ENCODE measurements at regions not wholly inside any gene's neighbourhood (a gene's known extent, or its start where the extent isn't known, plus 50 kb on each side); places are given as distances from the start of the nearest gene placed in this dataset.
"Not testable (repeated sequence)": the region's sequence is repeated elsewhere in the genome, so short reads cannot be mapped to it uniquely, and the experiment has no call there.

DNA sequence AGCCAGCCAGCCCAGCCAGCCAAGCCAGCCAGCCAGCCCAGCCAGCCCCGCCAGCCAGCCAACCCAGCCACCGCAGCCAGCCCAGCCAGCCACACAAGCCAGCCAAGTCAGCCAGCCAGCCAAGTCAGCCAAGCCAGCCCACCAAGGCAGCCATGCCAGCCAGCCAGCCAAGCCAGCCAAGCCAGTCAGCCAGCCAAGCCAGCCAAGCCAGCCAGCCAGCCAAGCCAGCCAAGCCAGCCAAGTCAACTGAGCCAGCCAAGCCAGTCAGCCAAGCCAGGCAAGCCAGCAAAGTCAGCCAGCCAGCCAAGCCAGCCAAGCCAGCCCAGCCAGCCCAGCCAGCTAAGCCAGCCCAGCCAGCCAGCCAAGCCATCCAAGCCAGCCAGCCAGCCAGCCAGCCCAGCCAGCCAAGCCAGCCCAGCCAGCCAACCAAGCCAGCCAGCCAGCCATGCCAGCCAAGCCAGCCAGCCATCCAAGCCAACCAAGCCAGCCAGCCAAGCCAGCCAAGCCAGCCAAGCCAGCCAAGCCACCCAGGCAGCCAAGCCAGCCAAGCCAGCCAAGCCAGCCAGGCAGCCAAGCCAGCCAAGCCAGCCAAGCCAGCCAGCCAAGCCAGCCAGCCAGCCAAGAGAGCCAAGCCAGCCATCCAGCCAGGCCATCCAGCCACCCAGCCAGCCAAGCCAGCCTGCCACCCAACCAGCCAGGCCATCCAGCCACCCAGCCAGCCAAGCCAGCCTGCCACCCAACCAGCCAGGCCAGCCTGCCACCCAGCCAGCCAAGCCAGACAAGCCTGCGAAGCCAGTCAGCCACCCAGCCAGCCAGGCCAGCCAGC is 329.9 kb upstream of the PLGLB2 start:
- TF ChIP-seq, protein P1, sequence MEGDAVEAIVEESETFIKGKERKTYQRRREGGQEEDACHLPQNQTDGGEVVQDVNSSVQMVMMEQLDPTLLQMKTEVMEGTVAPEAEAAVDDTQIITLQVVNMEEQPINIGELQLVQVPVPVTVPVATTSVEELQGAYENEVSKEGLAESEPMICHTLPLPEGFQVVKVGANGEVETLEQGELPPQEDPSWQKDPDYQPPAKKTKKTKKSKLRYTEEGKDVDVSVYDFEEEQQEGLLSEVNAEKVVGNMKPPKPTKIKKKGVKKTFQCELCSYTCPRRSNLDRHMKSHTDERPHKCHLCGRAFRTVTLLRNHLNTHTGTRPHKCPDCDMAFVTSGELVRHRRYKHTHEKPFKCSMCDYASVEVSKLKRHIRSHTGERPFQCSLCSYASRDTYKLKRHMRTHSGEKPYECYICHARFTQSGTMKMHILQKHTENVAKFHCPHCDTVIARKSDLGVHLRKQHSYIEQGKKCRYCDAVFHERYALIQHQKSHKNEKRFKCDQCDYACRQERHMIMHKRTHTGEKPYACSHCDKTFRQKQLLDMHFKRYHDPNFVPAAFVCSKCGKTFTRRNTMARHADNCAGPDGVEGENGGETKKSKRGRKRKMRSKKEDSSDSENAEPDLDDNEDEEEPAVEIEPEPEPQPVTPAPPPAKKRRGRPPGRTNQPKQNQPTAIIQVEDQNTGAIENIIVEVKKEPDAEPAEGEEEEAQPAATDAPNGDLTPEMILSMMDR (IDR thresholded peaks at IDR 0.05), result not testable (repeated sequence)
- TF ChIP-seq POLR2A (IDR thresholded peaks at IDR 0.05), result not testable (repeated sequence)
